ENCODE measurements at regions not wholly inside any gene's neighbourhood (a gene's known extent, or its start where the extent isn't known, plus 50 kb on each side); places are given as distances from the start of the nearest gene placed in this dataset.

- TF ChIP-seq TCF12 (IDR thresholded peaks at IDR 0.05; ENCODE audit: low read depth, low read length) (no peak), MAFK (IDR thresholded peaks at IDR 0.05; ENCODE audit: low read depth, low read length) (no peak), SP2 (IDR thresholded peaks at IDR 0.05; ENCODE audit: low read length) (no peak), HDAC6 (IDR thresholded peaks at IDR 0.05; ENCODE audit: low read depth, low read length) (no peak)
Observed at GRCh38 chr6:134669485-134669884, 280.4 kb downstream of the ALDH8A1 start (continued).
